Caco-2 (cell line): ENCODE measurements at regions not wholly inside any gene's neighbourhood (a gene's known extent, or its start where the extent isn't known, plus 50 kb on each side); places are given as distances from the start of the nearest gene placed in this dataset.

Experiments used
- BruUV-seq: library from RNA; stranded (reverse); fragments of 400-500 nt; replicated peaks from 2 replicates; lab custom pipeline; 2021; lab: Mats Ljungman, UMichigan
- CTCF ChIA-PET: fragments of 300-600 bp; sonication (Branson Sonifier 250); formaldehyde crosslinking; loops from one replicate; lab custom pipeline; 2022; ENCODE audit warnings: antibody characterized with exemption; lab: Charles Lee
- POLR2A ChIA-PET: fragments of 300-600 bp; sonication (Branson Sonifier 250); formaldehyde crosslinking; loops from one replicate; lab custom pipeline; 2022; ENCODE audit warnings: antibody characterized with exemption; lab: Charles Lee
- DNase-seq, 2 experiments: peaks; one replicate each; pipeline versions ENCODE4 v3.0.0 to v3.0.0-alpha.2; 2020 to 2022
- H3K27me3 ChIP-seq: replicated peaks from 2 replicates; pipeline ENCODE4 v1.6.0; 2011; ENCODE audit warnings: low read length; ENCODE audit not compliant: control insufficient read depth, insufficient read depth
- H3K36me3 ChIP-seq: 2 replicates; pipeline ENCODE4 v1.5.1; 2011; ENCODE audit warnings: low read length; ENCODE audit not compliant: control insufficient read depth, insufficient read depth
- H3K4me1 ChIP-seq: fragments of 250-450 bp; sonication (Bioruptor Pico); 2 replicates; pipeline ENCODE4 v1.5.1; 2020; ENCODE audit warnings: mild to moderate bottlenecking
- H3K4me3 ChIP-seq: 2 replicates; pipeline ENCODE4 v1.5.1; 2011; ENCODE audit warnings: low read depth, mild to moderate bottlenecking, control low read depth, low read length
- H3K9me3 ChIP-seq: fragments of 250-450 bp; sonication (Bioruptor Pico); 2 replicates; pipeline ENCODE4 v1.5.1; 2020; ENCODE audit warnings: mild to moderate bottlenecking, moderate library complexity
- H3K27ac Mint-ChIP-seq: one replicate; pipeline ENCODE4 v1.8.0; 2022; ENCODE audit warnings: mixed read lengths; ENCODE audit not compliant: unreplicated experiment
- H3K27me3 Mint-ChIP-seq: one replicate; pipeline ENCODE4 v1.8.0; 2022; ENCODE audit warnings: mixed read lengths; ENCODE audit not compliant: insufficient read depth, unreplicated experiment
- H3K36me3 Mint-ChIP-seq: one replicate; pipeline ENCODE4 v1.8.0; 2022; ENCODE audit warnings: mild to moderate bottlenecking, mixed read lengths; ENCODE audit not compliant: insufficient read depth, unreplicated experiment
- H3K4me1 Mint-ChIP-seq: one replicate; pipeline ENCODE4 v1.8.0; 2022; ENCODE audit warnings: low read depth, mixed read lengths; ENCODE audit not compliant: unreplicated experiment
- H3K4me3 Mint-ChIP-seq: one replicate; pipeline ENCODE4 v1.8.0; 2022; ENCODE audit warnings: mild to moderate bottlenecking, moderate library complexity, mixed read lengths; ENCODE audit not compliant: unreplicated experiment
- H3K9me3 Mint-ChIP-seq: one replicate; pipeline ENCODE4 v1.8.0; 2022; ENCODE audit warnings: mixed read lengths; ENCODE audit not compliant: unreplicated experiment
- intact Hi-C: fragments of 100-400 bp; cut with micrococcal nuclease; formaldehyde crosslinking; loops from one replicate; pipeline ENCODE4 v1.10.0; 2022; ENCODE audit not compliant: unreplicated experiment
- TF ChIP-seq, protein P1 (sequence below), 2 experiments: fragments of 200-600 bp in 1 of 2; IDR thresholded peaks; 1 replicate in 1 of 2; 2 replicates in 1 of 2; pipeline versions ENCODE4 v1.5.1 to v1.8.0; 2011 to 2022; ENCODE audit warnings: antibody characterized with exemption in 1 of 2, control low read depth in 1 of 2, inconsistent platforms in 1 of 2, low read depth in 1 of 2, low read length in 1 of 2, mild to moderate bottlenecking in 1 of 2, moderate library complexity in 1 of 2; ENCODE audit not compliant: insufficient read depth in 1 of 2, severe bottlenecking in 1 of 2, unreplicated experiment in 1 of 2

GRCh38 chr6:103699769-103700168, 1160.0 kb downstream of the HACE1 start:
- Mint-ChIP-seq H3K9me3 (no peaks in the 10 kb centered on the region), H3K27ac (no peak overlapping the region), H3K36me3 (no peaks in the 10 kb centered on the region), H3K4me3 (no peak overlapping the region), H3K27me3 (peaks cover 2% of the 10 kb centered on the region), H3K4me1 (no peaks in the 10 kb centered on the region)
- Histone ChIP-seq H3K27me3 (no peaks in the 10 kb centered on the region), H3K9me3 (no peaks in the 10 kb centered on the region), H3K4me1 (no peaks in the 10 kb centered on the region), H3K4me3 (no peak overlapping the region), H3K36me3 (no peaks in the 10 kb centered on the region)
- TF ChIP-seq, protein P1, sequence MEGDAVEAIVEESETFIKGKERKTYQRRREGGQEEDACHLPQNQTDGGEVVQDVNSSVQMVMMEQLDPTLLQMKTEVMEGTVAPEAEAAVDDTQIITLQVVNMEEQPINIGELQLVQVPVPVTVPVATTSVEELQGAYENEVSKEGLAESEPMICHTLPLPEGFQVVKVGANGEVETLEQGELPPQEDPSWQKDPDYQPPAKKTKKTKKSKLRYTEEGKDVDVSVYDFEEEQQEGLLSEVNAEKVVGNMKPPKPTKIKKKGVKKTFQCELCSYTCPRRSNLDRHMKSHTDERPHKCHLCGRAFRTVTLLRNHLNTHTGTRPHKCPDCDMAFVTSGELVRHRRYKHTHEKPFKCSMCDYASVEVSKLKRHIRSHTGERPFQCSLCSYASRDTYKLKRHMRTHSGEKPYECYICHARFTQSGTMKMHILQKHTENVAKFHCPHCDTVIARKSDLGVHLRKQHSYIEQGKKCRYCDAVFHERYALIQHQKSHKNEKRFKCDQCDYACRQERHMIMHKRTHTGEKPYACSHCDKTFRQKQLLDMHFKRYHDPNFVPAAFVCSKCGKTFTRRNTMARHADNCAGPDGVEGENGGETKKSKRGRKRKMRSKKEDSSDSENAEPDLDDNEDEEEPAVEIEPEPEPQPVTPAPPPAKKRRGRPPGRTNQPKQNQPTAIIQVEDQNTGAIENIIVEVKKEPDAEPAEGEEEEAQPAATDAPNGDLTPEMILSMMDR (IDR thresholded peaks at IDR 0.05; ENCODE audit: insufficient read depth in 1 of 2, low read depth in 1 of 2, low read length in 1 of 2, severe bottlenecking in 1 of 2, unreplicated experiment in 1 of 2), result no peak
- no TSS peak for BruUV-seq
- ChIA-PET CTCF (no interaction called here), POLR2A (no interaction called here)
- intact Hi-C loops, result no loop called here
- no peak for DNase-seq

DNA sequence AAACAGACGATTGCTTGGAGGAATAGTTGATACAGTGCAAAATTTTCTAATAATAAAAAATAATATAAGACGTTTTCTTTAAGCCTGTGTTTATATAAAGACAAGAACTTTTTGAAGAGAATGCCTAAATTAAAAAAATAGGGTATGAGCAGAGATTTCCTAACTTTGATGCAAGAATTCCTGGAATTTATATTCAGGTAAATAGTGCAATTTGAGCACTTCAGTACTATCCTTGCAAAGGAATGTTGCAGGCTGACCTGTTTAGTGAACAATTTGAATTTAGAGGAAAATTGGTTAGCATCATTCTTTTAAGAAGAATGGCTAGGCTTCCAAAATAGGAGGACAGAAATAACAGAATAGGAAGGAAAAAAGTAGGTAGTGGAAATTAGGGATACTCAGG, 1172.3 kb downstream of the HACE1 start:
- no peaks in the 10 kb centered on the region for H3K36me3 Mint-ChIP-seq
- no peak overlapping the region for H3K4me3 Mint-ChIP-seq
- no peak overlapping the region for H3K27ac Mint-ChIP-seq
- intact Hi-C loops, result no loop called here
- no peaks in the 10 kb centered on the region for H3K4me1 Mint-ChIP-seq
- H3K36me3 ChIP-seq, result no peaks in the 10 kb centered on the region
- CTCF ChIA-PET, result no interaction called here
- H3K4me1 ChIP-seq, result no peaks in the 10 kb centered on the region
- POLR2A ChIA-PET, result no interaction called here
- BruUV-seq, result no TSS peak
- H3K27me3 ChIP-seq, result no peaks in the 10 kb centered on the region
- TF ChIP-seq, protein P1 (IDR thresholded peaks at IDR 0.05; ENCODE audit: insufficient read depth in 1 of 2, low read depth in 1 of 2, low read length in 1 of 2, severe bottlenecking in 1 of 2, unreplicated experiment in 1 of 2), result no peak
- H3K9me3 ChIP-seq, result no peaks in the 10 kb centered on the region
- H3K4me3 ChIP-seq, result no peak overlapping the region
- H3K9me3 Mint-ChIP-seq, result no peaks in the 10 kb centered on the region
- no peaks in the 10 kb centered on the region for H3K27me3 Mint-ChIP-seq
- DNase-seq, result no peak

DNA sequence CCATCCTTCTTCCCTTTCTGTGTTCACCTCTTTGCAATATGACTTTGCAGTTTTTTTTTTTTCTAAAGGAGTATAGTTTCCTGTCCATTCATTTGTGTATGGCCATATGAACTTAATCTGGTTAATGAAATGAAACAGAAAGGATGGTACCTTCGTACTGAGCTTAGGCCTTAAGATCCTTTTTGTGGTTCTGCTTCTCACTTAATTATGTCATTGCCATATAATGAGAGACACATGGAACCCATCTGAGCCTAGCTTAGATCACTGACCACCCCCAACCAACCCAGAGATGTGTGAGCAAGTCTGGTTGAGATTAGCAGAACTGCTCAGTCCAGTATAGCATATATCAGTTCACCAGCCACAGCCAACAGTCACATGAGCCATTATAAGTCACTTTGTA, 1179.6 kb downstream of the HACE1 start:
- no peaks in the 10 kb centered on the region for H3K36me3 Mint-ChIP-seq
- intact Hi-C loops, result no loop called here
- no peak overlapping the region for H3K4me3 Mint-ChIP-seq
- H3K9me3 Mint-ChIP-seq, result no peaks in the 10 kb centered on the region
- H3K9me3 ChIP-seq, result no peaks in the 10 kb centered on the region
- CTCF ChIA-PET, result no interaction called here
- no peaks in the 10 kb centered on the region for H3K4me1 ChIP-seq
- no peak for DNase-seq
- H3K27ac Mint-ChIP-seq, result no peak overlapping the region
- no peaks in the 10 kb centered on the region for H3K27me3 ChIP-seq
- POLR2A ChIA-PET, result no interaction called here
- H3K4me1 Mint-ChIP-seq, result no peaks in the 10 kb centered on the region
- H3K27me3 Mint-ChIP-seq, result no peaks in the 10 kb centered on the region
- no peak overlapping the region for H3K4me3 ChIP-seq
- TF ChIP-seq, protein P1 (IDR thresholded peaks at IDR 0.05; ENCODE audit: insufficient read depth in 1 of 2, low read depth in 1 of 2, low read length in 1 of 2, severe bottlenecking in 1 of 2, unreplicated experiment in 1 of 2), result no peak
- H3K36me3 ChIP-seq, result no peaks in the 10 kb centered on the region
- BruUV-seq, result no TSS peak
